ENCODE measurements at regions not wholly inside any gene's neighbourhood (a gene's known extent, or its start where the extent isn't known, plus 50 kb on each side); places are given as distances from the start of the nearest gene placed in this dataset.

DNA sequence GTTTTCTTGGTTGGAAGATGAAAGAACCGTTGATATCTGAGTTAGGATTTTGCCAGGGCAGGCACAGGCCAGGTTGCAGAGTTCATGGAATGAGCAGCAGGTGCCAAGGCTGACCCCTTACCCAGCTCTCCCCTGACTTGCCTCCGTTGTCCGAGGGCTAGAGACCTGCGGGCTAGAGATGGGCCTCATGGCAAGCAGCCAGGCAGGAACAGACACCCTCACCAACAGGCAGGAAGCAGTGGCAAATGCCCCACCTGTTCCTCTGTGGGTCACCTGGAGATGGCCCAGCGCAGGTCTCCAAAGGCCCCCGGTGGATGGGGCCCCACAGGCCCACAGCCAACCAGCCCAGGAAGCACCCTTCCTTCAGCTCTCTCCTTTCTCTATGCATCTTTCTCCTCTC lies 186.7 kb upstream of the PMEPA1 start:
- intact Hi-C loops (cut with DNase I) = no loop called here

DNA sequence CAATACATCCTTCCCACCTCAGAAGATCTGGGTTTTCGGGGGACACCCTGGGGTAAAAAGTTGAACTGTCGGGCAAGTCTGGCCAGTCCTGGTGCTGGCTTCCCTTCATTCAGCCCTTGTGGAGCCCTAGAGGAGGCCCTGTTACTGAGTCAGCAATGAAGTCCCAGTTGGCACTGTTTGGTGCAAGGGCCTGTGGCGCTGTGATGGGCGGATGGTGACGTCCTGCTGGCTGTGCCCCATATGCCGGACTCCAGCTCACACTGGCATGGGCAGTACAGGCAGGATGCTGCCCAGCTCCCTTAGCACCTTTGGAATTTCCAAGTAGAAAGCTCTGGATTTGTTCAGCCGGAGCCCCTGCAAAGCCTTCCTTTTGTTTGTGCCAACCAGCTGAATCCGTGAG lies 186.2 kb upstream of the PMEPA1 start:
- ATAC-seq (no peak), DNase-seq (no peak)
- Histone ChIP-seq H3K27ac (ENCODE audit: low read length) (no peak overlapping the region), H3K9me3 (ENCODE audit: control insufficient read depth, low read length) (no peaks in the 10 kb centered on the region), H3K4me1 (ENCODE audit: control insufficient read depth, insufficient read depth, low read length) (no peaks in the 10 kb centered on the region), H3K4me3 (ENCODE audit: low read length) (no peak overlapping the region), H3K27me3 (ENCODE audit: control insufficient read depth, insufficient read depth) (no peaks in the 10 kb centered on the region)
- intact Hi-C loops (cut with DNase I) = no loop called here
- WGBS = 95% methylated on average over 8 of the region's 8 CpGs

More for the DNA sequence above, 186.7 kb upstream of the PMEPA1 start:
- Histone ChIP-seq H3K4me3 (ENCODE audit: low read length) (no peak overlapping the region), H3K27me3 (ENCODE audit: control insufficient read depth, insufficient read depth) (no peaks in the 10 kb centered on the region), H3K9me3 (ENCODE audit: control insufficient read depth, low read length) (no peaks in the 10 kb centered on the region), H3K4me1 (ENCODE audit: control insufficient read depth, insufficient read depth, low read length) (no peaks in the 10 kb centered on the region), H3K27ac (ENCODE audit: low read length) (no peak overlapping the region)
- DNase-seq (no peak), ATAC-seq (no peak)
- WGBS = 82% methylated on average over 6 of the region's 6 CpGs

DNA sequence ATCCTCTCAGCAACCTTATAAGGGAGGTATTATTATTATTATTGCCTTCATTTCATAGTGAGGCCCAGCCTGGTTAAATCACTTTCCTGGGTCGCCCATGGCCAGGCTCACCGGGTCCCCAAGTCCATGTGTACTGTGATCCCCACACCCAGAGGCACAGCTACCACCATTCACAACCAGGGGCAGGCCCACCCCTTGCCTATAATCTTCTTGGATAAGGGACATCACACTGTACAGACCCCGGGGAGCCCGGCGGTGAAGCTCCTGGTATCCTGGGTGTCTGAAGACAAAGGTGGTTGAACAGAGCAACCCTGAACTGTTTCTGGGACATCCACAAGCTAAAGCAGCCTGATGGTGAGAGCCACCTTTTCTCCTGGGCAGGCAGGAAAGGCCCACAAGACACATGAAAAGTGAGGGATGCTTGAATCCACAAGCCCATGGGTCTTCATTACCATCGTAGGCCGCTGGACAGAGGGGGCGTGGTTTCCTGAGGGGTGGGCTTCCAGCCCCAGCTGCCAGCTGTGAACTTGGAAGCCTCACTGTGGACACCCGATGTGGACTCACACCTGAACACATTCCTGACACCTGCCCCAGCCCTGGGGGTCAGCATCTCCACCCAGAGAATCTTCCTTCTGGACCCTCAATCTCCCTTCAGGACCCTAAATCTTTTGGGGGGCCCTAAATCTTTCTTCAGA lies 185.5 kb upstream of the PMEPA1 start:
- WGBS = 90% methylated on average over 9 of the region's 9 CpGs
- DNase-seq = no peak
- H3K4me1 ChIP-seq (ENCODE audit: control insufficient read depth, insufficient read depth, low read length) = no peaks in the 10 kb centered on the region
- no peak for ATAC-seq
- intact Hi-C loops (cut with DNase I) = no loop called here
- no peak overlapping the region for H3K27ac ChIP-seq (ENCODE audit: low read length)
- H3K4me3 ChIP-seq (ENCODE audit: low read length) = no peak overlapping the region
- H3K27me3 ChIP-seq (ENCODE audit: control insufficient read depth, insufficient read depth) = no peaks in the 10 kb centered on the region
- H3K9me3 ChIP-seq (ENCODE audit: control insufficient read depth, low read length) = no peaks in the 10 kb centered on the region

DNA sequence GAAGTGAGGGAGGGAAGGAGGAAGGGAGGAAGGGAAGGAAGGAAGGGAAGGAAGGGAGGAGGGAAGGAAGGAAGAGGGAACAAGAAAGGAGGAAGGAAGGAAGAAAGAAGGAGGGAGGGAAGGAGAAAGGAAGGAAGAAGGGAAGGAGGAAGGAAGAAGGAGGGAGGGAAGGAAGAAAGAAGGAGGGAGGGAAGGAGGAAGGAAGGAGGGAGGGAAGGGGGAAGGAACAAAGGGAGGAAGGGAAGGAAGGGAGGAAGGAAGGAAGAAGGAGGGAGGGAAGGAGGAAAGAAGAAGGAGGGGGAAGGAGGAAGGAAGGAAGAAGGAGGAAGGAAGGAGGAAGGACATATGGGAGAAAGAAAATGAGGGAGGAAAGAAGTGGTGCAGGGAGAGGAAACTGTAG lies 184.7 kb upstream of the PMEPA1 start:
- H3K27me3 ChIP-seq (ENCODE audit: control insufficient read depth, insufficient read depth) = no peaks in the 10 kb centered on the region
- ATAC-seq (no peak), DNase-seq (no peak)
- no peak overlapping the region for H3K4me3 ChIP-seq (ENCODE audit: low read length)
- intact Hi-C loops (cut with DNase I) = no loop called here
- no peaks in the 10 kb centered on the region for H3K9me3 ChIP-seq (ENCODE audit: control insufficient read depth, low read length)
- H3K4me1 ChIP-seq (ENCODE audit: control insufficient read depth, insufficient read depth, low read length) = no peaks in the 10 kb centered on the region
- no peak overlapping the region for H3K27ac ChIP-seq (ENCODE audit: low read length)

DNA sequence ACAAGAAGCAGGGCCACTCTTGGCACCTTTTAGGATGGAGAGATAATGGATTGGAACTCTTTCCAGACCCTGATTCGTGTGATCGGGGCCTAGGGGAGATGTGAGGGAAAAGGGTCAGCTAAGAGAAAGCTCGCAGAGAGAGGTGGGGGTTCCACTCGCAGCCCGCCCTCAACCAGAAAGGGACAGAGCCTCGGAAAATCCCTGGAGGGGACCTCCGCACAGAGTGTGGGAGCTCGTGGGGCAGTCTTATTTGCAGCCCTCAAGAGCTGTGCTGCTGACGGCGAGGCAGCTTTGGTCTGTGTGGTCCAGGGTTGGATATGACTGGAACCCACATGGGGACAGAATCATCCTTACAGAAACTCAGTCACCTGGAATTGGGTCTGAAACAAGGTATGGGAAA lies 184.3 kb upstream of the PMEPA1 start:
- Histone ChIP-seq H3K9me3 (ENCODE audit: control insufficient read depth, low read length) (no peaks in the 10 kb centered on the region), H3K27me3 (ENCODE audit: control insufficient read depth, insufficient read depth) (no peaks in the 10 kb centered on the region), H3K27ac (ENCODE audit: low read length) (no peak overlapping the region), H3K4me3 (ENCODE audit: low read length) (no peak overlapping the region), H3K4me1 (ENCODE audit: control insufficient read depth, insufficient read depth, low read length) (no peaks in the 10 kb centered on the region)
- ATAC-seq (no peak), DNase-seq (no peak)
- WGBS = 91% methylated on average over 10 of the region's 10 CpGs
- intact Hi-C loops (cut with DNase I) = no loop called here

DNA sequence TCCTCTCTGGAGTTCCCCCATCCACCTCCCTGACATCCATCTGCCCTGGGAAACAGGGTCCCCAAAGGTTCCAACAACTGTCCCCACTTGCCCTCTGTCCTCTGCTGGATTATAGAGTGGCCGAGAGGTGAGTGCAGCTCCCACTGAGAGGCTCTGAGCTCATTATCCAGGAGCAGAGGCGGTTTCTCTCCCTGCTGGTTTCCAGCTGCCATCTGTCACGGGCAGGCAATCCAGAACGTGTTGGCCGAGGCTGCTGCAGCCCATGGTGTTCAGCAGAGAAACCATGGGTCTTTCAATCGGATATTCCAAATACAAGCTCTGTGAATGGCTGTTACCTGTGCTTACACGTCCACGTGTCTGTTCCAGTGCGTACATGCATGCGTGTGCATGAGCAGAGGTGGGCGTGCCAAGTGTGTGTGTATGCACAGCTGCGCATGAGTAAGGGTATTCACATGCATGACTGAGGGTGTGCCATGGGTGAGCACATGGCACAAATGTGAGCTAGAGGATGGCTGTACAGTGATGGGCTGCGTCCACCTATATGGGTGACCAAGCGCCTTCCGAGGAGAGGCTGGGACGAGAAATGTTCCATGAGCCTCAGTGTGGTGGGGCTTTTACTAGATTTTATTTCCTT lies 183.7 kb upstream of the PMEPA1 start:
- DNase-seq (no peak), ATAC-seq (no peak)
- Histone ChIP-seq H3K4me1 (ENCODE audit: control insufficient read depth, insufficient read depth, low read length) (no peaks in the 10 kb centered on the region), H3K4me3 (ENCODE audit: low read length) (no peak overlapping the region), H3K27ac (ENCODE audit: low read length) (no peak overlapping the region), H3K27me3 (ENCODE audit: control insufficient read depth, insufficient read depth) (no peaks in the 10 kb centered on the region), H3K9me3 (ENCODE audit: control insufficient read depth, low read length) (no peaks in the 10 kb centered on the region)
- intact Hi-C loops (cut with DNase I) = no loop called here
- 89% methylated on average over 16 of the region's 16 CpGs for WGBS

DNA sequence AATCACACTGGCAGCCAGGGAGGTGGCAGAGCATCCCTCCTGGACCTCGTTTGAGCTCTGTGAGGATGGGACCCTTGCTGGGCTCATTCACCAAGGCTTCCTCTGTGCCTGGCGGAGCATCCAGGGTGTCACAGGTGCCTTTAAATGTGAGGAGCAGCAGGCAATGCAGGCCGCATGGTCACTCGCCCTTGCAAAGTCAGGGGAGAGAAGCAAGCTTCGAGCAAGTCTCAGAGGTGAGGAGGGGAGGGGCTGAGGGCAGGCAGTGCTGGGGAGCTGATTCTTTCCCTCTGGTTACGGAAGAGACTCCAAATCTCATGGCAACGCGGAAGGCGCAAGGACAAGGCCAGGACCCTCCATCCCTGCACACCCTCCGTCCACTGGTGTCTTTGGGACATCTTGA lies 182.7 kb upstream of the PMEPA1 start:
- H3K4me1 ChIP-seq (ENCODE audit: control insufficient read depth, insufficient read depth, low read length) = no peaks in the 10 kb centered on the region
- DNase-seq (no peak), ATAC-seq (no peak)
- H3K4me3 ChIP-seq (ENCODE audit: low read length) = no peak overlapping the region
- no peaks in the 10 kb centered on the region for H3K9me3 ChIP-seq (ENCODE audit: control insufficient read depth, low read length)
- no peak overlapping the region for H3K27ac ChIP-seq (ENCODE audit: low read length)
- H3K27me3 ChIP-seq (ENCODE audit: control insufficient read depth, insufficient read depth) = no peaks in the 10 kb centered on the region
- intact Hi-C loops (cut with DNase I) = no loop called here
- 90% methylated on average over 10 of the region's 10 CpGs for WGBS

DNA sequence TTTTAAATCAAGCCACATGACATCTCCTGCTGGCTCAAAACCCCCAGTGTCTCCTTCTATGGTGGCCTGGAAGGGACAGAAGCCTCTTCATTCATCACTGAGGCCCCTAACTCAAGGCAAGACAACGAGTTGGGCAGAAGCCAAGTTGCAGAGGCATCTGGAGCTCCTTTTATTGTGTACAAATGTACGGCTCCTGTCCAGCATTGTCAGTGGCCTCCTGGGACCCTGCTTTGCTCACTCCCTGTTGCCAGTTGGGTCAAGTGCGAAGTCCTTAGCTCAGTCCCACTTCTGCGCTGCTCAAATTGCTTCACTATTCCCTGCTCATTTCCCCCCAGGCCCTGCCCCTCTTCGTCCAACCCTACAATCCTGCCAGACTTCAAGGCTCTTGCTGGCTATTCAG lies 181.2 kb upstream of the PMEPA1 start:
- H3K27me3 ChIP-seq (ENCODE audit: control insufficient read depth, insufficient read depth) = no peaks in the 10 kb centered on the region
- no peak for DNase-seq
- no peak overlapping the region for H3K4me3 ChIP-seq (ENCODE audit: low read length)
- no peak for ATAC-seq
- 48% methylated on average over 5 of the region's 5 CpGs for WGBS
- H3K4me1 ChIP-seq (ENCODE audit: control insufficient read depth, insufficient read depth, low read length) = no peaks in the 10 kb centered on the region
- intact Hi-C loops (cut with DNase I) = no loop called here
- H3K27ac ChIP-seq (ENCODE audit: low read length) = no peak overlapping the region
- H3K9me3 ChIP-seq (ENCODE audit: control insufficient read depth, low read length) = no peaks in the 10 kb centered on the region

DNA sequence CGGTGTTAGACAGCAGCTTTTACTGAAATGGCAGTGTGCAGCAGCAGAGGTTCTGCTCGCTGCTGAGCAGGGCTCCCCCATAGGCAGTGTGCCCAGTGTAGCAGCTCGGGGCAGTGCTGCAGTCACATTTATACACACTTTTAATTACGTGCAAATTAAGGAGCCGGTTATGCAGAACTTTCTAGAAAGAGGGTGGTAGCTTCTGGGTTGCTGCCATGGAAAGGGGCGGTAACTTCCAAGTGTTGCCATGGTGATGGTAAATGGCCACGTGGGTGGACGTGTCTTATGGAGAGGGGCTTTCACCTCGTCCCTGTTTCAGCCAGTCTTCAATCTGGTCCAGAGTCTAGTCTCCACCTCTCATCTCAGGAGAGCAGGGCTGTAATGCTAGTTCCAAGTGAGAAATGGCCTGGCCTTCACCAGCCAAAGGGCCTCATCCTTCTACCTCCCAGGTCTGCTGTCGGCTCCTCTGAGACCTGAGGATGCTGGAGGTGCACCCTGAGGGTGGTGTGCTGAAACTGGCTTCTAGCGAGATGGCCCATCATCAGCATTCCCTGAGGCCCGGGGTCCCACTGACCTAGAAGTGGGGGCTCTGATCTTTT lies 180.5 kb upstream of the PMEPA1 start:
- H3K4me1 ChIP-seq (ENCODE audit: control insufficient read depth, insufficient read depth, low read length) = no peaks in the 10 kb centered on the region
- H3K9me3 ChIP-seq (ENCODE audit: control insufficient read depth, low read length) = no peaks in the 10 kb centered on the region
- intact Hi-C loops (cut with DNase I) = no loop called here
- no peak overlapping the region for H3K4me3 ChIP-seq (ENCODE audit: low read length)
- no peak overlapping the region for H3K27ac ChIP-seq (ENCODE audit: low read length)
- WGBS = 80% methylated on average over 12 of the region's 12 CpGs
- H3K27me3 ChIP-seq (ENCODE audit: control insufficient read depth, insufficient read depth) = no peaks in the 10 kb centered on the region
- ATAC-seq = no peak
- DNase-seq = no peak

DNA sequence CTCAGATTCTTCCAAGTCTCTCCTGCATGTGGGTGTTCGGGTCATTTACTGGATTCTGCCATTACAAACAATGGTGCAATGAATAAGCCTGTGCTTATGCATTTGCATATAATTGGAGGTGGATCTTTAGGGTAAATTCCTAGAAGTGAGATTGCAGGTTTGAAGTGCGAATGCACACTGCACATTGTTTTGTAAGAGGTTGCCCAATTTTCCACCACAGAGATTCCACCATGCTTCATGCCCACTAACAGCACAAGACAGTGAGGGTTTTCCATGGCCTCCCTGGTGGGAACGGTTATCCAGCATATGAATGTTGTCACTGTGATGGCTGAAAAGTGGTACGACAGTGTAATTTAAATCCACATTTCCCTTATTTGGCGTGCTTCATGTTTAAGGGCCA lies 178.8 kb upstream of the PMEPA1 start:
- intact Hi-C loops (cut with DNase I) = no loop called here
- Histone ChIP-seq H3K27me3 (ENCODE audit: control insufficient read depth, insufficient read depth) (no peaks in the 10 kb centered on the region), H3K9me3 (ENCODE audit: control insufficient read depth, low read length) (no peaks in the 10 kb centered on the region), H3K4me3 (ENCODE audit: low read length) (no peak overlapping the region), H3K4me1 (ENCODE audit: control insufficient read depth, insufficient read depth, low read length) (no peaks in the 10 kb centered on the region), H3K27ac (ENCODE audit: low read length) (no peak overlapping the region)
- no peak for DNase-seq
- no peak for ATAC-seq
- WGBS = 85% methylated on average over 5 of the region's 5 CpGs

DNA sequence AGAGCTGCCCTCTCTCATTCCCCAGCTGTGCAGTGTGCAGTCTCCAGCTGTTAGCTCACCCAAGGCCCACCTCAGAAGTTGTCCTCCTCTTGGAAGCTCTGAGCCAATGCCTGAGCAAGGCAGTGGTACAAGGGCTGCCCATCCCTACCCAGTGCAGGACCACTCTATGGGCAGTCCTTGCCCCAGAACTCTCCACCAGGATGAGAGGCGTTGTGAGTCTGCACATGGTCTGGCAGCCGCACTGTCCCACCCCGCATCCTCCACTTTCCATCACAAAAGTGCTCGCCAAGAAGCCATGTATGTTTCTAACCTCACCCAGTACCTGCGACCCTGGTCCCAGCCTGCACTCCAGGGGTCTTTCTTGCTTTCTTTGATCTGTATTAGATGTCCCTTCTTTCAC lies 175.1 kb upstream of the PMEPA1 start:
- Histone ChIP-seq H3K27ac (ENCODE audit: low read length) (no peak overlapping the region), H3K4me3 (ENCODE audit: low read length) (no peak overlapping the region), H3K4me1 (ENCODE audit: control insufficient read depth, insufficient read depth, low read length) (no peaks in the 10 kb centered on the region), H3K9me3 (ENCODE audit: control insufficient read depth, low read length) (no peaks in the 10 kb centered on the region), H3K27me3 (ENCODE audit: control insufficient read depth, insufficient read depth) (no peaks in the 10 kb centered on the region)
- intact Hi-C loops (cut with DNase I) = no loop called here
- ATAC-seq (no peak), DNase-seq (no peak)
- WGBS = 91% methylated on average over 5 of the region's 5 CpGs
